Keratinocyte (primary cell): ENCODE measurements at regions not wholly inside any gene's neighbourhood (a gene's known extent, or its start where the extent isn't known, plus 50 kb on each side); places are given as distances from the start of the nearest gene placed in this dataset.

Source experiments
- DNase-seq: peaks from one replicate; pipeline ENCODE4 v3.0.0-alpha.2; 2011; ENCODE audit warnings: low read depth, missing footprints, low spot score
- FAIRE-seq: peaks from 2 replicates; lab custom pipeline; 2011; peaks lifted over from hg19 to GRCh38; lab: Jason Lieb, UNC
- H2AFZ ChIP-seq: 2 replicates; pipeline ENCODE4 v1.6.0; 2012; ENCODE audit warnings: low read length, control low read depth, inconsistent platforms; ENCODE audit not compliant: control insufficient read depth
- H3K27ac ChIP-seq: 2 replicates; pipeline ENCODE4 v1.5.1; 2011; ENCODE audit warnings: low read length; ENCODE audit not compliant: control insufficient read depth, insufficient read depth
- H3K27me3 ChIP-seq: 3 replicates; pipeline ENCODE4 v1.6.0; 2011; ENCODE audit warnings: low read length; ENCODE audit not compliant: control insufficient read depth, insufficient read depth; ENCODE audit errors: extremely low read depth
- H3K36me3 ChIP-seq, 2 experiments: 2 replicates in 1 of 2; 3 replicates in 1 of 2; pipeline ENCODE4 v1.5.1; 2011; ENCODE audit warnings: low read length in 2 of 2, mild to moderate bottlenecking in 1 of 2; ENCODE audit not compliant: control insufficient read depth in 2 of 2, insufficient read depth in 2 of 2; ENCODE audit errors: extremely low read depth in 1 of 2
- H3K4me1 ChIP-seq: 3 replicates; pipeline ENCODE4 v1.5.1; 2011; ENCODE audit warnings: low read length; ENCODE audit not compliant: control insufficient read depth, insufficient read depth; ENCODE audit errors: extremely low read depth
- H3K4me2 ChIP-seq: 3 replicates; pipeline ENCODE4 v1.6.0; 2011; ENCODE audit warnings: low read depth, low read length; ENCODE audit not compliant: control insufficient read depth, insufficient read depth; ENCODE audit errors: extremely low read depth
- H3K4me3 ChIP-seq, 3 experiments: fragments of 200-600 bp in 1 of 3; sonication (generic) in 1 of 3; 2 replicates in 2 of 3; 3 replicates in 1 of 3; pipeline ENCODE4 v1.5.1; 2011 to 2016; ENCODE audit warnings: low read length in 3 of 3, mild to moderate bottlenecking in 3 of 3, control low read depth in 2 of 3, inconsistent platforms in 1 of 3, low read depth in 1 of 3, mixed read lengths in 1 of 3, mixed run types in 1 of 3, moderate library complexity in 1 of 3; ENCODE audit not compliant: control insufficient read depth in 2 of 3, insufficient read depth in 2 of 3; ENCODE audit errors: extremely low read depth in 1 of 3
- H3K79me2 ChIP-seq: 2 replicates; pipeline ENCODE4 v1.6.0; 2012; ENCODE audit warnings: low read length; ENCODE audit not compliant: control insufficient read depth, insufficient read depth
- H3K9ac ChIP-seq: 3 replicates; pipeline ENCODE4 v1.6.0; 2011; ENCODE audit warnings: low read length; ENCODE audit not compliant: control insufficient read depth, insufficient read depth; ENCODE audit errors: extremely low read depth
- H3K9me1 ChIP-seq: 3 replicates; pipeline ENCODE4 v1.6.0; 2011; ENCODE audit warnings: low read length; ENCODE audit not compliant: control insufficient read depth, insufficient read depth; ENCODE audit errors: extremely low read depth
- H3K9me3 ChIP-seq: 2 replicates; pipeline ENCODE4 v1.5.1; 2012; ENCODE audit warnings: low read depth, low read length; ENCODE audit not compliant: control insufficient read depth
- H4K20me1 ChIP-seq: 3 replicates; pipeline ENCODE4 v1.6.0; 2011; ENCODE audit warnings: low read length; ENCODE audit not compliant: control insufficient read depth, insufficient read depth; ENCODE audit errors: extremely low read depth
- EZH2 ChIP-seq: IDR thresholded peaks from one replicate; pipeline ENCODE4 v1.6.1; 2012; ENCODE audit warnings: inconsistent platforms, mild to moderate bottlenecking, low read length, moderate library complexity
- dilution Hi-C: fragments of 300-500 bp; cut with MboI; formaldehyde crosslinking; loops from one replicate; pipeline ENCODE4 v1.7.0; 2020; ENCODE audit warnings: low sequenced_read_pairs; ENCODE audit not compliant: extremely low pct_ligation_motif_present
- small RNA-seq, 3 experiments: library from RNA; depleted of rRNA; stranded (forward); fragments of <200 nt; gene quantifications; one replicate each; pipeline ENCODE3, GENCODE V24; 2012; ENCODE audit warnings: low read depth in 3 of 3, low replicate concordance in 1 of 3; ENCODE audit not compliant: insufficient read length in 3 of 3
- TF ChIP-seq, protein P1 (sequence below), 3 experiments: IDR thresholded peaks in 1 of 3; conservative IDR thresholded peaks in 1 of 3; optimal IDR thresholded peaks in 1 of 3; 2 replicates in 2 of 3; 3 replicates in 1 of 3; pipeline versions ENCODE3 to v1.5.1; 2011; ENCODE audit warnings: low read length in 3 of 3, mild to moderate bottlenecking in 3 of 3, moderate library complexity in 2 of 3, control low read depth in 1 of 3, inconsistent platforms in 1 of 3; ENCODE audit not compliant: insufficient read depth in 2 of 3; ENCODE audit errors: extremely low read depth in 1 of 3

DNA sequence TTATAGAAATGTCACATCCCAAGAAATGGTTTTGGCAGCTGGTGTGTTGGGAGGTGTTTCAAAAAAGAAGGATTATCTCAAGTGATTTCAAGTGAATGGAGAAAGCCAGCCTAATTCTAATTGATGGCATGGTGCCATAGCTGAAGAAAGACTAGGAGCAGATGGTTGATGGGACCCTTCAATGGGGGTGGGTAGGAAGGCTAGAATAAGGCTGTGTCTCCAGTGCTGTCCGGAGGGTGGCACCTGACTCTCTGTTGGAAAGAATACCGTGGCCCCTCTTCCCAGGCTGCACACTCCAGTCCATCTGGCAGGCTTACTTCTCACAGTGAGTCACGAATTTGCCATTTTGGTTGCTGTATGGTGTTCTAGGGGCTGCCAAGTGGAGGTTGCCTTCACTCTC is 51.0 kb upstream of the GPR12 start:
- peaks cover 7% of the 10 kb centered on the region for H3K27me3 ChIP-seq

More for the DNA sequence above, 51.0 kb upstream of the GPR12 start:
- Histone ChIP-seq H3K4me1 (no peaks in the 10 kb centered on the region), H2AFZ (no peak overlapping the region), H3K9ac (no peak overlapping the region), H3K36me3 (no peaks in the 10 kb centered on the region), H3K9me1 (no peaks in the 10 kb centered on the region), H3K27ac (no peak overlapping the region), H3K9me3 (no peaks in the 10 kb centered on the region), H3K79me2 (no peaks in the 10 kb centered on the region), H4K20me1 (no peaks in the 10 kb centered on the region), H3K4me2 (no peak overlapping the region), H3K4me3 (no peak overlapping the region)
- DNase-seq (no peak), FAIRE-seq (no peak)
- dilution Hi-C loops, result no loop called here
- TF ChIP-seq EZH2, result no peak
- TF ChIP-seq, protein P1, sequence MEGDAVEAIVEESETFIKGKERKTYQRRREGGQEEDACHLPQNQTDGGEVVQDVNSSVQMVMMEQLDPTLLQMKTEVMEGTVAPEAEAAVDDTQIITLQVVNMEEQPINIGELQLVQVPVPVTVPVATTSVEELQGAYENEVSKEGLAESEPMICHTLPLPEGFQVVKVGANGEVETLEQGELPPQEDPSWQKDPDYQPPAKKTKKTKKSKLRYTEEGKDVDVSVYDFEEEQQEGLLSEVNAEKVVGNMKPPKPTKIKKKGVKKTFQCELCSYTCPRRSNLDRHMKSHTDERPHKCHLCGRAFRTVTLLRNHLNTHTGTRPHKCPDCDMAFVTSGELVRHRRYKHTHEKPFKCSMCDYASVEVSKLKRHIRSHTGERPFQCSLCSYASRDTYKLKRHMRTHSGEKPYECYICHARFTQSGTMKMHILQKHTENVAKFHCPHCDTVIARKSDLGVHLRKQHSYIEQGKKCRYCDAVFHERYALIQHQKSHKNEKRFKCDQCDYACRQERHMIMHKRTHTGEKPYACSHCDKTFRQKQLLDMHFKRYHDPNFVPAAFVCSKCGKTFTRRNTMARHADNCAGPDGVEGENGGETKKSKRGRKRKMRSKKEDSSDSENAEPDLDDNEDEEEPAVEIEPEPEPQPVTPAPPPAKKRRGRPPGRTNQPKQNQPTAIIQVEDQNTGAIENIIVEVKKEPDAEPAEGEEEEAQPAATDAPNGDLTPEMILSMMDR (optimal IDR thresholded peaks at IDR 0.05 in 1 of 3, IDR thresholded peaks at IDR 0.05 in 1 of 3, conservative IDR thresholded peaks at IDR 0.05 in 1 of 3; ENCODE audit: extremely low read depth in 1 of 3, insufficient read depth in 2 of 3, low read length in 3 of 3), result no peak

Small RNAs in the stretch of these regions (small RNA-seq; reads per million reads assigned to genes)
- gene RPS21P8, result 0 reads per million in 3 experiments
